Tibial nerve (tissue), 4 donors: ENCODE measurements at regions not wholly inside any gene's neighbourhood (a gene's known extent, or its start where the extent isn't known, plus 50 kb on each side); places are given as distances from the start of the nearest gene placed in this dataset.

Source experiments
- CTCF ChIP-seq, 5 experiments: fragments of 200-600 bp in 3 of 5; fragments of 450-650 bp in 2 of 5; sonication (generic) in 3 of 5; IDR thresholded peaks; one replicate each; pipeline ENCODE4 v1.5.1; 2016 to 2019; ENCODE audit warnings: antibody characterized with exemption in 5 of 5, mild to moderate bottlenecking in 3 of 5, moderate library complexity in 2 of 5
- EP300 ChIP-seq, 2 donors: sonication (generic); formaldehyde crosslinking; IDR thresholded peaks; one replicate each; pipeline ENCODE4 v1.6.1; 2017; ENCODE audit warnings: antibody characterized with exemption in 2 of 2, mild to moderate bottlenecking in 1 of 2
- POLR2A ChIP-seq, 2 donors: fragments of 450-650 bp; IDR thresholded peaks; one replicate each; pipeline ENCODE4 v1.6.1; 2017; ENCODE audit warnings: antibody characterized with exemption in 2 of 2, mild to moderate bottlenecking in 2 of 2, moderate library complexity in 2 of 2

- TF ChIP-seq CTCF (IDR thresholded peaks at IDR 0.05) (no peak), EP300 (IDR thresholded peaks at IDR 0.05) (no peak), POLR2A (IDR thresholded peaks at IDR 0.05) (no peak)
These were observed 104.7 kb upstream of the NR2F2 start for GRCh38 chr15:96225642-96226259.
